Peyer's patch (tissue), 4 donors: ENCODE measurements at regions not wholly inside any gene's neighbourhood (a gene's known extent, or its start where the extent isn't known, plus 50 kb on each side); places are given as distances from the start of the nearest gene placed in this dataset.
"Not testable (repeated sequence)": the region's sequence is repeated elsewhere in the genome, so short reads cannot be mapped to it uniquely, and the experiment has no call there.

ENCODE experiments used
- DNase-seq, 3 donors: peaks; one replicate each; pipeline ENCODE4 v3.0.0-alpha.2; 2017 to 2019
- H3K27ac ChIP-seq, 4 donors: fragments of 200-600 bp; sonication (generic); one replicate each; pipeline ENCODE4 v1.5.1; 2016 to 2019
- H3K27me3 ChIP-seq, 2 donors: fragments of 200-600 bp; sonication (generic); one replicate each; pipeline ENCODE4 v1.5.1; 2019
- H3K36me3 ChIP-seq, 3 donors: fragments of 200-600 bp; sonication (generic); one replicate each; pipeline ENCODE4 v1.5.1; 2016 to 2019
- H3K4me1 ChIP-seq, 4 donors: fragments of 200-600 bp; sonication (generic); one replicate each; pipeline ENCODE4 v1.5.1; 2016 to 2019
- H3K4me3 ChIP-seq, 4 donors: fragments of 200-600 bp; sonication (generic); 1 replicate in 3 of 4; 2 replicates in 1 of 4; pipeline ENCODE4 v1.5.1; 2016 to 2019; ENCODE audit warnings: mild to moderate bottlenecking in 1 of 4
- H3K9me3 ChIP-seq, 4 donors: fragments of 200-600 bp; sonication (generic); one replicate each; pipeline ENCODE4 v1.5.1; 2016 to 2019; ENCODE audit warnings: mild to moderate bottlenecking in 1 of 4

GRCh38 chr1:120607882-120608281 lies 115.9 kb upstream of the NBPF26 start:
- not testable (repeated sequence) for H3K4me1 ChIP-seq, H3K27me3 ChIP-seq, H3K4me3 ChIP-seq, H3K27ac ChIP-seq, H3K36me3 ChIP-seq, H3K9me3 ChIP-seq, DNase-seq

- not testable (repeated sequence) for H3K36me3 ChIP-seq, H3K27me3 ChIP-seq, H3K27ac ChIP-seq, H3K4me3 ChIP-seq, H3K9me3 ChIP-seq, DNase-seq, H3K4me1 ChIP-seq
These were observed 115.3 kb upstream of the NBPF26 start for GRCh38 chr1:120608314-120609014.

- not testable (repeated sequence) for DNase-seq, H3K4me3 ChIP-seq, H3K27ac ChIP-seq, H3K36me3 ChIP-seq, H3K4me1 ChIP-seq, H3K27me3 ChIP-seq, H3K9me3 ChIP-seq
These were observed 114.7 kb upstream of the NBPF26 start for GRCh38 chr1:120609015-120609573.

GRCh38 chr1:120609834-120610233 lies 113.9 kb upstream of the NBPF26 start:
- H3K27ac ChIP-seq, H3K27me3 ChIP-seq, H3K9me3 ChIP-seq, H3K4me1 ChIP-seq, DNase-seq, H3K36me3 ChIP-seq, H3K4me3 ChIP-seq: not testable (repeated sequence)

GRCh38 chr1:120614931-120615639 lies 108.7 kb upstream of the NBPF26 start:
- not testable (repeated sequence) for H3K27ac ChIP-seq, DNase-seq, H3K27me3 ChIP-seq, H3K36me3 ChIP-seq, H3K4me1 ChIP-seq, H3K4me3 ChIP-seq, H3K9me3 ChIP-seq

GRCh38 chr1:120617493-120617892 lies 106.3 kb upstream of the NBPF26 start:
- not testable (repeated sequence) for H3K4me1 ChIP-seq, H3K27ac ChIP-seq, H3K9me3 ChIP-seq, H3K27me3 ChIP-seq, DNase-seq, H3K4me3 ChIP-seq, H3K36me3 ChIP-seq

GRCh38 chr1:120619867-120620692 lies 103.7 kb upstream of the NBPF26 start:
- not testable (repeated sequence) for H3K4me1 ChIP-seq, H3K27ac ChIP-seq, DNase-seq, H3K4me3 ChIP-seq, H3K27me3 ChIP-seq, H3K9me3 ChIP-seq, H3K36me3 ChIP-seq

GRCh38 chr1:120620693-120620969 lies 103.1 kb upstream of the NBPF26 start:
- not testable (repeated sequence) for H3K36me3 ChIP-seq, H3K4me1 ChIP-seq, H3K9me3 ChIP-seq, H3K4me3 ChIP-seq, DNase-seq, H3K27me3 ChIP-seq, H3K27ac ChIP-seq

- H3K36me3 ChIP-seq, DNase-seq, H3K27ac ChIP-seq, H3K4me3 ChIP-seq, H3K4me1 ChIP-seq, H3K9me3 ChIP-seq, H3K27me3 ChIP-seq: not testable (repeated sequence)
These were observed 102.5 kb upstream of the NBPF26 start for GRCh38 chr1:120621278-120621677.

- H3K9me3 ChIP-seq, H3K4me1 ChIP-seq, H3K4me3 ChIP-seq, H3K27me3 ChIP-seq, DNase-seq, H3K36me3 ChIP-seq, H3K27ac ChIP-seq: not testable (repeated sequence)
These were observed 100.2 kb upstream of the NBPF26 start for GRCh38 chr1:120623539-120623938.

GRCh38 chr1:120624565-120625064 lies 99.1 kb upstream of the NBPF26 start:
- H3K27me3 ChIP-seq, DNase-seq, H3K9me3 ChIP-seq, H3K36me3 ChIP-seq, H3K4me3 ChIP-seq, H3K4me1 ChIP-seq, H3K27ac ChIP-seq: not testable (repeated sequence)

GRCh38 chr1:120629832-120630455 lies 93.8 kb upstream of the NBPF26 start:
- H3K9me3 ChIP-seq, DNase-seq, H3K4me3 ChIP-seq, H3K27me3 ChIP-seq, H3K36me3 ChIP-seq, H3K27ac ChIP-seq, H3K4me1 ChIP-seq: not testable (repeated sequence)

- DNase-seq, H3K27ac ChIP-seq, H3K4me1 ChIP-seq, H3K9me3 ChIP-seq, H3K27me3 ChIP-seq, H3K4me3 ChIP-seq, H3K36me3 ChIP-seq: not testable (repeated sequence)
These were observed 88.6 kb upstream of the NBPF26 start for GRCh38 chr1:120634816-120635806.
